GM19238 (cell line): ENCODE measurements at regions not wholly inside any gene's neighbourhood (a gene's known extent, or its start where the extent isn't known, plus 50 kb on each side); places are given as distances from the start of the nearest gene placed in this dataset.
A peak's percentile ranks its signal among the peaks of the same experiment; 100 is the strongest.
"Not testable (repeated sequence)": the region's sequence is repeated elsewhere in the genome, so short reads cannot be mapped to it uniquely, and the experiment has no call there.

Experiments
- DNase-seq: peaks from one replicate; pipeline ENCODE4 v3.0.0; 2011; ENCODE audit warnings: low spot score; ENCODE audit not compliant: insufficient read length

GRCh38 chr4:85102606-85103005, 136.1 kb upstream of the WDFY3 start:
- no peak for DNase-seq

- no peak for DNase-seq
These were observed 139.7 kb upstream of the WDFY3 start for GRCh38 chr4:85106166-85106565.

- no peak for DNase-seq
These were observed 140.4 kb upstream of the WDFY3 start for GRCh38 chr4:85106805-85107336.

GRCh38 chr4:85107553-85107952, 141.1 kb upstream of the WDFY3 start:
- no peak for DNase-seq

GRCh38 chr4:85113706-85114105, 147.2 kb upstream of the WDFY3 start:
- no peak for DNase-seq

- DNase-seq, result no peak
These were observed 148.0 kb upstream of the WDFY3 start for GRCh38 chr4:85114526-85114925.

GRCh38 chr4:85116008-85116407, 149.5 kb upstream of the WDFY3 start:
- DNase-seq, result no peak

GRCh38 chr4:85125688-85126087, 159.2 kb upstream of the WDFY3 start:
- DNase-seq, result no peak

GRCh38 chr4:85126991-85127591, 160.6 kb upstream of the WDFY3 start:
- no peak for DNase-seq

- peak; percentile 22 for DNase-seq
These were observed 161.2 kb upstream of the WDFY3 start for GRCh38 chr4:85127653-85128052.

GRCh38 chr4:85128246-85129204, 162.0 kb upstream of the WDFY3 start:
- no peak for DNase-seq

GRCh38 chr4:85129354-85130125, 163.1 kb upstream of the WDFY3 start:
- DNase-seq, result not testable (repeated sequence)

- no peak for DNase-seq
These were observed 165.6 kb upstream of the WDFY3 start for GRCh38 chr4:85132117-85132516.

GRCh38 chr4:85132570-85132969, 166.1 kb upstream of the WDFY3 start:
- DNase-seq, result no peak

GRCh38 chr4:85139749-85140148, 173.3 kb upstream of the WDFY3 start:
- DNase-seq, result not testable (repeated sequence)

GRCh38 chr4:85142451-85142850, 176.0 kb upstream of the WDFY3 start:
- DNase-seq, result no peak

GRCh38 chr4:85147481-85148076, 181.1 kb upstream of the WDFY3 start:
- peak; percentile 13 for DNase-seq

GRCh38 chr4:85149676-85150075, 183.2 kb upstream of the WDFY3 start:
- DNase-seq, result no peak

GRCh38 chr4:85151371-85151770, 184.9 kb upstream of the WDFY3 start:
- no peak for DNase-seq

GRCh38 chr4:85151786-85152185, 185.3 kb upstream of the WDFY3 start:
- DNase-seq, result no peak

- no peak for DNase-seq
These were observed 186.0 kb upstream of the WDFY3 start for GRCh38 chr4:85152480-85152879.
